Right renal pelvis (tissue), 4 donors: ENCODE measurements at regions not wholly inside any gene's neighbourhood (a gene's known extent, or its start where the extent isn't known, plus 50 kb on each side); places are given as distances from the start of the nearest gene placed in this dataset.
"Not testable (repeated sequence)": the region's sequence is repeated elsewhere in the genome, so short reads cannot be mapped to it uniquely, and the experiment has no call there.

Experiments
- DNase-seq, 4 donors: peaks; one replicate each; pipeline ENCODE4 v3.0.0-alpha.2; 2013; ENCODE audit warnings: low read depth in 4 of 4, low spot score in 3 of 4, missing footprints in 1 of 4

GRCh38 chr2:87685558-87685957 lies 62.3 kb upstream of the PLGLB2 start:
- not testable (repeated sequence) for DNase-seq

- DNase-seq = not testable (repeated sequence)
Observed at GRCh38 chr2:87686873-87687549, 60.9 kb upstream of the PLGLB2 start.

- not testable (repeated sequence) for DNase-seq
Observed at GRCh38 chr2:87687550-87688270, 60.2 kb upstream of the PLGLB2 start.

- not testable (repeated sequence) for DNase-seq
Observed at GRCh38 chr2:87691899-87692592, 55.8 kb upstream of the PLGLB2 start.

- DNase-seq = not testable (repeated sequence)
Observed at GRCh38 chr2:87692914-87693313, 55.0 kb upstream of the PLGLB2 start.

GRCh38 chr2:87693882-87694281 lies 54.0 kb upstream of the PLGLB2 start:
- not testable (repeated sequence) for DNase-seq

- DNase-seq = not testable (repeated sequence)
Observed at GRCh38 chr2:87695596-87696323, 52.1 kb upstream of the PLGLB2 start.
